HG03460 (cell line): ENCODE measurements at regions not wholly inside any gene's neighbourhood (a gene's known extent, or its start where the extent isn't known, plus 50 kb on each side); places are given as distances from the start of the nearest gene placed in this dataset.
A peak's percentile ranks its signal among the peaks of the same experiment; 100 is the strongest.

Source experiments
- ATAC-seq: cut with Tn5 transposase; IDR thresholded peaks from one replicate; pipeline ENCODE4 v1.9.1; 2021; ENCODE audit not compliant: unreplicated experiment

DNA sequence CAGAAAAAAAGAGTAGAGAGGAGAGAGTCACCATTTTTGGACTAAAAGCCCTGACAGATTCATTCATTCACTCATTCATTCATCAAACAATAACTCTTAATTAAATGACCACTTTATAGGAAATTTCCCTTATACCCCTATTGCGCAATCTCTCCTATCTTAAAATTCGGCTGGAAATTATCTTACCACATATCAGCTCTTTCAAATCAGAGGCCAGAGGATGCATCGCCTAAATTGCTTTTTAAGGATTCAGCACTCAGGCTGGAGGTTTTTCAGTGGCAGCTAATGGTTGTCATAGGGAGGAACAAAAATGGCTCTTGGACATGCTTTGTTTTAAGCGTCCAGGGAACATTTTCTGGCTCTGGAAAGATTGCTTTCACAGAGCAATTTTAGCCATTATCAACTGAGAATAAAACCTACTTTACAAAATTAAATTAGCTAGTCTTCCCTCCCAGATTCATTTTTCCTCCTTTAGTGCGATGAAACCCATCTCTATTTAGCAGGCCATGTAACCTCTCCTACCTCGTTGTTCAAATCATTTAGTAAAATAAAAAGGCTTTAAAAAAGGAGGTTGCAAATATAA is 115.2 kb downstream of the OLFM4 start:
- no peak for ATAC-seq

DNA sequence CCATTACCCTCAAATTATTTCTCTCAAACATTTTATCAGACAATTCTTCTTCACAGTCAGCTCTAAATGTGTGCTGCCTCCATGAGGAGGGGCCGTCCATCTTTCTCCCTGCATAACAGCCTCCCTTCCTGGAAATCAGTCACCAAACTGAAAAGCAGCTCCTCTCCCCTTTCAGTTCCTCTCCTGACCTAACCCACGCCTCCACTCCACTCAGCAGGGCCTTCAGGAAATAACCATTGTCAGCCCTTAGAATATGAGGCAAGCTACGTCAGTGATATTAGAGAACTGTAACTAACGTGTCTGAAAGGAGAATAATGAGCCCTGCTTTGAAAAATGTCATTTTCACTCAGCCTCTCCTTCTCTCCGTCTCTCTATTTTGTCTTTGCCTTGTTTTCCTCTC is 116.2 kb downstream of the OLFM4 start:
- no peak for ATAC-seq

DNA sequence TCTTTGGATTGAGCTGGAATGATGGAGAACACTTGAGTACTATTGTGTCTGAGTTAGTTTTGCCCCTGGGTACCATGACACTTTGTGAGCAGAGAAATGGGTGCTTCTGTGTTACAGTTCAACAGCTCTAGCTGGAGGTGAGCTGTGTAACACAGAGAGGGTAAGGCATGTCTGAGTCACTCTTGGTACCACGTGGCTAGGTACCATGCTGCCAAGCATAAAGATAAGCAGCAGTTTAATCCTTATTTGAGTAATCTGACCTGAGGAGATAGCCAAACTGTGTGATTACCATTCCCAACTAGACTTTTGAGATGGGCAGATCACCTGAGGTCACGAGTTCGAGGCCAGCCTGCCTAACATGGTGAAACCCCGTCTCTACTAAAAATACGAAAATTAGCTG is 122.0 kb downstream of the OLFM4 start:
- ATAC-seq, result no peak

DNA sequence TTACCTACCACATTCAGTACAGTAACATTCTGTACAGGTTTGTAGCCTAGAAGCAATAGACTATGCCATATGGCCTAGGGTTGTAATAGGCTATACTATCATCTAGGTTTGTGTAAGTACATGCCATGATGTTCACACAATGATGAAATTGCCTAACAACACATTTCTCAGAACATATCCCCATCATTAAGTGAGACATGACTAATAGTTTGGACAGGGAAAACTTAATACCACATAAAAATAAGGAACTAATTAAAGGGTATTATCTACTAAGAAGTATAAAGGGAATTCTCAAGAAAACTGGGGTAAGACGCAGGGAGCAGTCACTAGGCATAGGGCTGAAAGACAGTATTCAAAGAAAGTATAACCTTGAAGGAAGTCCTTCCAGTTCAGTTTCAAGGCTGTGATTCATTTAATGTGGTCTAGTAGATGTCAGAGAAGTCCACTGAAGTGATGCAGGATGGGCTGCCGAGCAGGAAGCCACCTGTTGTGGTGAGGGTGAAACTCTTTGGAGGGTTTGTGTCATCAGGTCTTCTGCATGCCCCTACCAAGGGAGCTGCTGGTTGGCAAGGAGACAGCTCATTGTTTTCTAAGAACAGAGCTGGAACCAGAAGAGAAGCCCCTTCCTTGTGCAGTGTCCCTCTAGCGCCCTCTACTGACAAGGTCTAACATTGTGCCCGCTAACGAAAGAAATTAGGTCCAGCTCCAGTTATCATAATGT is 122.9 kb downstream of the OLFM4 start:
- ATAC-seq, result peak; percentile 99

DNA sequence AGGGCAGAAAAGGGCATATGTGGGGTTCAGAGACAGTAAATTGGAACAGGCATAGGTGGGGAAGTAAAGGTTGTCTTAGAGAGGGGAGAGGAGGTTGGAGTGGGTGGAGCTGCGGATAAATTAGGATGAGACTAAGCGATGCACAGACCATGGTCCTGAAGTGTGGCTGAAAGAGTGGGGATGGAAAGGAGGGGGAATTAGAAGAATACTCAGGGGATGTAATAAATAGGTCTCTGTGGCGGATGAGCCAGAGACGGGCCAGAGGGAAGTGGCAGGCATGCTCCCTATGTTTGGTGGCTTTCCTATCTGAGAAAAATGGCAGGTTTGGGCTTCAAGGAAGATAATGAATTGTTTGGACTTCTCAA is 123.4 kb downstream of the OLFM4 start:
- no peak for ATAC-seq

DNA sequence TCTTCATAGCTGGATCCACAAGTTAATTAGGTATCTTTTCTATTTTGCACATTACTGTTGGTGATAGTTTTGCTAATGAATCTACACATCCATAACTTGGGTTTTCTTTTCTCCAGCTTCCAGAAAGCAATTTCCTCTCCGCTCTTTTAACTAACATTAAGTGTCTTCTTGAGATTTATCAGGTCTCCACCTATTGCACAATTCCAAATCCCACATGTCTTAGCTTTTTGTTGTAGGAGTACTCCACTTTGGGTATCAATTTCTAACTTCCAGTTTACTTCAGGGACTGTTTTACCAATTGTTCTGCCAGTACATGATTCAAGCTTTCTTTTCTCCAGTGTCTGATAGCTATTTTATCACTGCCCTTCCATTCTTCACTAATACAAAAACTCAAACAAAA is 129.6 kb downstream of the OLFM4 start:
- ATAC-seq, result no peak

DNA sequence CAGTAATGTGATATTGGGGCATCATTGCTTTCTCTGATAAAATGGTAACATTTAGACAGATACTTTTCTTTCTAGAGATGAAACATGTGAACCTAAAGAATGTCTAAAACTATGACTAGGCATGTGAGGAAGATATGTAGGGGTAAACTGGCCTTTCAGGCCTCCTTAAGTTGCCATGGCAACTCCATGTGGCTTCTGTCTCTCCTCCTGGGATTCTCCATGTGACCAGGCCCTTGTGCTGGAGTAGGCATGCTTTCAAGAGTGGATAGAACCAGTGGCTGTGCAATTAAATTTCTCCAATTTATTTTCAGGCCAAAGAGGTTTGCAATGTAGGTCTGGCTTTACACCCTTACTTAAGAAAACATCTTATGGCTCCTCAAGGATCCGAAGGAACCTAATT is 130.8 kb downstream of the OLFM4 start:
- no peak for ATAC-seq

DNA sequence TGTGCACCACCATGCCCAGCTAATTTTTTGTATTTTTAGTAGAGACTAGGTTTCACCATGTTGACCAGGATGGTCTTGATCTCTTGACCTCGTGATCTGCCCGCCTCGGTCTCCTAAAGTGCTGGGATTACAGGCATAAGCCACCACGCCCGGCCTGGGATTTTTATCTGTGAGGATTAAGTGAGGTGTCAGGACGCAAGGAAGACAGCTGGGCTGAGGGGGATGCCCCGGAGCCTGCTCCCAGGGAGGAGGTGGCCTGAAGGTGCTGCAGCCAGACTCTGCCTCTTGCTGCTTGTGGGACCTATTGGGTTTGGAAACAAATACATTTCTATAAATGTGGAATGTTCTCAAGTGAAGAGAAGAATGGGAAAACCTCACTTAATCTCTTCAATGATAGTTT is 131.6 kb downstream of the OLFM4 start:
- no peak for ATAC-seq

DNA sequence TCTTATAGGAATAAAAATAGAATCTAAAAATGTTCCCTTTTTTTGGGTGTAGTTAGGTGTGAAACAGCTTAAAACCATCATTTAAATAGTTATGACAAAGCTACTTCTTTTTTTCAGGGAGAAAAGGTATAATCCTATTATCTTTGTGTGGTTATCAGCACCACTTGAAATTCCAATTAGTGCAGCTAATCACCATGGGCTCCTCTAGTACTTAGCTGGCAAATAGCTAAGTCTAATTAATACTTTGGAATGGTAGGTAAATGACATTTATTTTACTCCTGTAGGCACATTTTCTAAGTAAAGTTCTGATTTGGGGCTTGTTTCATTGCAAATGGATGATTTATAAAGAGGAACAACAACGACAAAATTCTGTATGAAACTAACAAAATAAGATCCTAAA is 132.6 kb downstream of the OLFM4 start:
- no peak for ATAC-seq

DNA sequence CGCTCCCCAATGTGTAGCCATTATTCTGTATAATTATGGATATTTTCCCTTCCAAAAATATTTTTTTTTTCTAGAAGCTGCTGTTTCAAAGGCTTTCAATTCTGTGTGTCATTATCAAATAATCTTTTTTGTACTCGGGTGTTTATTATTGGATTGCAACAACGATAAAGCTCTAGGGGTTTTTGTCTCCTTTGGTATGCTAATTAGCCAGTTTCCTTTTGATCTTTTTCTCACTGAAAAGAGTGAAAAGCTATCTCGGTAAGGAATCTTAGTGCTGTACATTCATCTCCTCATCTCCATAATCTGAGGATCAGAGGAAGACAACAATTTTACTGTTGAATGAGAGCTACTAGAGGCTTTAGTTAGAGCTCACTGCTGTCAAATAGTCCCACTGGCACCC is 136.6 kb downstream of the OLFM4 start:
- no peak for ATAC-seq

DNA sequence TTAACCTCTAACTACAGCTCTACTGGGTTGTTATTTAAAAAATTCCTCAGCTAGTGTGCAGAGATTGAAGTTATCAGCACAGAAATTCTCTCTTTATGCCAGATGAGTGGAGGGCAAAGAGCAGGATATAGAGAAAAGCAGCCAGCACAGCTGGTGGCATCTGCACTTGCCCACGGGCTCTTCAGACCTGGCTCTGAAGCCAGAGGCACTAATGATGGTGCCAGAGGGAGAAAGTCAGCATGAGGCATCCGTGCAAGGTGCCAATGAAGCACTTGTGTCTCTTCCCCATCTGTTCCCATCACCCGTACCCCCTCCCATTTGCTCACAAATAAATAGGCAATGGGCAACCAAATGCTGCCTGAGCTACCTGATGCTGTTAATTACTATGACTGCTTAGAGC is 138.9 kb downstream of the OLFM4 start:
- ATAC-seq, result no peak

DNA sequence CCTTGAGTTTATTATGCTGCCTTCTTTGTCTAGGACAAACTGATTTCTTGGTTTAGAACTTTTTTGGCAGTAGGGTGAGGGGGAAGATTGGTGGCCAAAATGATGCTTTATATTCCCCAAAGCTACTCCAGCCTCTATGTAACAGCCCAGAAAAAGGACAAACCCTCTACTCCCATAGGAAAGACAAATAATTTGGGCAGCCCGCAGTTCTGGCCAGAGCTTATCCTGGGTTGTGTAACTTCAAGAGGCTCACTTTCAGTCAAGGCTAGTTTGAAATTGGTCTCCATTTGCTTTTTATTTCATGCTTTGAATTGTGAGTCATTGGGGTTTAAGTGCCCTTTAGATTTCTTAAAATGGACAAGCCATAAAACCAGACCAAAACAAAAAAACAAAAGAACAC is 142.3 kb downstream of the OLFM4 start:
- no peak for ATAC-seq

DNA sequence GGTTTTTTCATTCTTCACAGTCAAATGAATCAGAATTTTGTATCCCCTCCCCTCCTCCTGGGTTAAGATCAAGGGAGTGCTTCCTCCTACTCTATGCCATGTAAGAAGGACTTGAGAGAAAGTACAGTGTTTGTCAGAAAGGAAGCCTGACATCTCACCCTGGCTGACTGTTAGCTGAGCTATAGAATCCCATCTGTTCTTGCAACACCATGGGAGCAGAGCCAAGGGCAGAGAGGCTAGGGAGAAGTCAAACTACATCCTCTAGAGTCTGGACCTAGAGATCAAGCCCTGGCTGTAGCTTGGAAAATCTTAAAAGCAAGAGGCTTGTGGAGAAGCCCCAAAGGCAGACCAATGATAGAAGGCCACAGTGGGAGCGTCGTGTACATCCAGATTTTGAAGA is 145.9 kb downstream of the OLFM4 start:
- ATAC-seq, result no peak

DNA sequence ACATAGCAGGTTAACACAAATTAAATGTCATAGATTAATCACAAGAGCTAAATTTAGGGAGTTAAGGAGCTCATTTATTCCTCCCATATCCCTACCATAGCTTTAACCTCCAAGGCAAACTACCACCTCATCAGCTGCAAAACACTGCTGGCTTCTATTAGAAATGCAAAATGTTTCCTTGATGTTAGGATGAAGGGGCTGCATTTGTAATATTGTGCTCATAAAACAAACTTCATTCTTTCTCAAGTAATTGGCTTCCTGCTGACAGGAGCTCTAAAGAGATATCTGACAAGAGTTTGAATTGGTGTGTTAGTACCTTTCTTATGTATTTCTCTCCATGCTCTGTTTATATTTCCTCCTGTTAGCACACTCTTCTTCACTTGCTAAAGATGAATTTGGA is 152.1 kb downstream of the OLFM4 start:
- no peak for ATAC-seq

DNA sequence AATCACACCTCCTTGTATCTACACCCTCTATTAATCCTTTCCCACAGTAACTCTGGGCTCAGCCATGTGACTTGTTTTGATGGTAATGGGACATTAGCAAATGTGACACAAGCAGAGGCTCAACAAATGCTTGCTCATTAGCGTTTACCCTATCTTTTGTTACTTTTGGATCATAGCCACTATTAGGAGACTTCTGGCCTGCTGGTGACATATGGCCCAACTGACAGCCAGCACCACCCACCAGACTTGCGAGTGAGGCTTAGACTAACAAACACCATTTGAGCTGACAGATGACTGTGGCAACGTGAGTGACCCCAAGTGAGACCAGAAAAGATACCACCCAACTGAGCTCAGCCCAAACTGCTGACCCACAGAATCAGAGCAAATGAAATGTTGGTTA is 154.1 kb downstream of the OLFM4 start:
- no peak for ATAC-seq

DNA sequence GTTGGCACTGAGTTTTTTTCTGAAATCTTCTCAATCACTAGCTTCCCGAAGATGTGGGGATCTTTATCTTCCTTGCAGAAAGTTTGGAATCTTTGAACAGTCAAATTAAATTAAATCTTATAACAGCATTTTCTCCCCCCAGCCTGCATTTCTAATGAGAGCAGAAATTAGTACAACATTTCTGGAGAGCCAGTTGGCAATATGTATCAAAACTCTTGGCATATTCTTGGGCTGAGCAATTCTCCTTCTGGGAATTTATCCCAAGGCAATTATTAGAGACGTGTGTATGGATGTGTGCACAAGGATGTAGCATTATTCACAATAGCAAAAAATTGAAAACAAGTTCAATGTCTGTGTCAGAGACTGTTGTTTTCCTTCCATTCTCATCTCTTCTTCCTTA is 159.5 kb downstream of the OLFM4 start:
- ATAC-seq, result no peak

DNA sequence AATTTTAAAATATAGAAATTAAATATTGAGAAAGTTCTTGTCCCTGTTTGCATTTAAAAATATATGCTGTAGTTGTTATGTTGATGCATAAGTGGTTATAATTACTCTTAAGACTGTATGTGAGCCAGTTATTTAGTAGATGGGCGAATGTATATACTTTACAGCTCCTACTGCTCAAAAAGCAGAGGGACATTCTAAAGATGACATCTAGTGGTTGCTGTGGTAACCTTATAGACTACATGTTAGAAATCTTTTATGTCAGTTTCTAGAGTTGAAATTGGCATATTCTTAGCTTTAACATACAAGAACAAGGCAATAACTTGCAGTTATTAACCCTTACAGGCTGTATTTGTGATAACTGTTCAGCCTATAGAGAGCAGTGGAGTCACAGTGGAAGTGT is 160.5 kb downstream of the OLFM4 start:
- ATAC-seq, result no peak

DNA sequence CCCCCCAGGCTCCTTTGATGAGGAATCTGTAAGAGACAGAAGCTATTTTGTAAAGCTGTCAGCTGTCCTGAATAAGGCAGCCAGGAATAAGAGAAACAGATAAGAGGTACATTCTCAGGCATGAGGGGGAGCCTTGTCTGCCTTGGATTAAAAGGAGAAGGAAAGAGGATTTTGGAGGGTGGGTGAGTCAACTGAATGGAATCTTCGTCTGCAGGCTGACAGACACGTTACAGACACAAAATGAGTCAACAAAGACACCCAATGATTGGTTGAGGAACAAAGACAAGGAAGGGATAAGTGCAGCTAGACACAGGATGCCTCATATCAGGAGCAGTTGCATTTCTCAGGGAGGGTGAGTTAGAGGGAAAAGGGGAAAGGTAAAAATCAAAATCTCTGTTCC is 162.5 kb downstream of the OLFM4 start:
- no peak for ATAC-seq

DNA sequence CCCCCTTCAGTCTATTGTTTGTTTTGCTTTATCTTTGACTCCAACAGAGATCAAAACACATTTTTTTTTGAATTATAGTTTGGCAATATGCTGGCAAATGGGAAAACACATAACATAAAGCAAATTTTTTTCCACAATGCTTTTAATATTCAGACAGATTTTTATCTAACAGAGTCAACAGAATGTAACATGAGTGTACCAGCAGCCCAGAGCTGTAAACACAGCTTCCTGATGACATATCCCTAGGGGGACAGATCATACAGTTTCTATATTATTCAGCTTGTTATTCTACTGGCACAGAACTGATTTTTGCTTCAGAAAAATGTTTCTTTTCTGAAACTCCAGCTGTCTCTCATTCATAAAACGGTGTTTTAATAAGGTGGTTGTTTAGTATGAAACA is 168.8 kb downstream of the OLFM4 start:
- ATAC-seq, result no peak

DNA sequence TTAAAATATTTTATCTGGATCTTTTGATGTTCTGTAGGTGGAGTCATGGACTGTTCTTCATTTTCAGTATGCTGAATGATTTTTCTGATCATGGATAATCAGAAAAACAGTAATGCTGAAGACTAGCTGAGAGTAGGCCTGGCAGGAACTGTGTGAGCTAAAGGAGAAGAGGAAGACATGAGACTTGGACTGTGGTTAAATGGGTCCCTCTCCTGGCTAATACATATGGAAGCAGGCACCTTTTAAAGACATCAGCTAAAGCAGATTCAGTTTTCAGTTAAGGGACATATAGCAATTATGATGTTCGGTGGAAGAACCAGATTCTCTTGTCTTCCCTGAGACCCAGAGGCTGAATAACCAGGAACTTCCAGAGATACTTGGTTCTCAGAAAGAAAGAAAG is 169.4 kb downstream of the OLFM4 start:
- no peak for ATAC-seq

DNA sequence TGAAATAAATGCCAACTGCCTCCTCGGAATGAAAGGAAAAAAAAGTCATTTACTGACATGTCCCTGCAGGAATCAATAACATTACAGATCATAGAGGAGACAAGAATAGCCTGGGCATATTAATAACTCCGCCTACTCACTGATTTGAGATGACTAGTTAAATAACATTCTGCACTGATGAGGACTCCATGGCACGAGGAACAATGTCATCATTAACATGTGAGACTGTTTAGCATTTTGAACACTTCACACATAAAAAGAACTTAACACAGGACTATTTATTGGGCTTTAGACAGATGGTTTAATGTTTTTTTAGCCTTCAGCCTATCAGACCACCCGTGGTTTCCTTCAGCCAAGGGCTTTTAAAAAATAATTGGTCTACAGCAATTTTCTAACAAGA is 170.1 kb downstream of the OLFM4 start:
- ATAC-seq, result no peak

DNA sequence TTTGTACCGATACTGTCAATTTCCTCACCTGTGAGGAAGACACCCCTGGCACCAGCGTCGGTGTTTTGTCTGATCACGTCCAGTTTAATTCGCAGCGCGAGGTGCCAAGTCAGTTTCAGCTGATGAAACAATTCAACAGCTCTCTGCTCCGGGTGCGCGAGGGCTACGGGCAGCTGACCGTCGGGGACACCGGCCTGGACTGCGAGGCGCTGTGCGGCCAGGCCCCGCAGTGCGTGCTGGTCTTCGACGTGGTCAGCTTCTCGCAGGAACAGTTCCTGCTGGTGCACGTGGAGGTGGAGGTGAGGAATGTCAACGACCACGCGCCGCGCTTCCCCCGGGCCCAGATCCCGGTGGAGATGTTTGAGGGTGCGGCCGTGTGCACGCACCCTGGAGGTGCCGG is 171.5 kb downstream of the OLFM4 start:
- no peak for ATAC-seq
